Activated T-helper 1 cell treated with anti-CD3 and anti-CD28 coated beads, Interleukin-12 subunit alpha, Interleukin-12 subunit beta, Interleukin-2, Interleukin-4 antibody, amounts not matched to agents 30 ng/mL and 10 ng/mL and 1 ng/mL, durations not matched to agents 14 hours and 24 hours and 36 hours (primary cell): ENCODE measurements at regions not wholly inside any gene's neighbourhood (a gene's known extent, or its start where the extent isn't known, plus 50 kb on each side); places are given as distances from the start of the nearest gene placed in this dataset.
"Not testable (repeated sequence)": the region's sequence is repeated elsewhere in the genome, so short reads cannot be mapped to it uniquely, and the experiment has no call there.

Experiments
- DNase-seq: peaks from one replicate; pipeline ENCODE4 v3.0.0; 2021; ENCODE audit warnings: low spot score
- H3K27ac Mint-ChIP-seq: one replicate; pipeline ENCODE4 v1.8.0; 2021; ENCODE audit warnings: mild to moderate bottlenecking, mixed read lengths
- H3K27me3 Mint-ChIP-seq: one replicate; pipeline ENCODE4 v1.8.0; 2022; ENCODE audit warnings: mild to moderate bottlenecking, moderate library complexity, mixed read lengths; ENCODE audit not compliant: insufficient read depth
- H3K36me3 Mint-ChIP-seq: one replicate; pipeline ENCODE4 v1.8.0; 2021; ENCODE audit warnings: low read depth, mixed read lengths
- H3K4me1 Mint-ChIP-seq: one replicate; pipeline ENCODE4 v1.8.0; 2021; ENCODE audit warnings: low read depth, mixed read lengths
- H3K4me3 Mint-ChIP-seq: one replicate; pipeline ENCODE4 v1.8.0; 2021; ENCODE audit warnings: mild to moderate bottlenecking, moderate library complexity, mixed read lengths
- H3K9me3 Mint-ChIP-seq: one replicate; pipeline ENCODE4 v1.8.0; 2021; ENCODE audit warnings: mixed read lengths
- intact Hi-C: fragments of 100-400 bp; cut with micrococcal nuclease; formaldehyde crosslinking; loops from one replicate; pipeline ENCODE4 v1.15.1; 2024

DNA sequence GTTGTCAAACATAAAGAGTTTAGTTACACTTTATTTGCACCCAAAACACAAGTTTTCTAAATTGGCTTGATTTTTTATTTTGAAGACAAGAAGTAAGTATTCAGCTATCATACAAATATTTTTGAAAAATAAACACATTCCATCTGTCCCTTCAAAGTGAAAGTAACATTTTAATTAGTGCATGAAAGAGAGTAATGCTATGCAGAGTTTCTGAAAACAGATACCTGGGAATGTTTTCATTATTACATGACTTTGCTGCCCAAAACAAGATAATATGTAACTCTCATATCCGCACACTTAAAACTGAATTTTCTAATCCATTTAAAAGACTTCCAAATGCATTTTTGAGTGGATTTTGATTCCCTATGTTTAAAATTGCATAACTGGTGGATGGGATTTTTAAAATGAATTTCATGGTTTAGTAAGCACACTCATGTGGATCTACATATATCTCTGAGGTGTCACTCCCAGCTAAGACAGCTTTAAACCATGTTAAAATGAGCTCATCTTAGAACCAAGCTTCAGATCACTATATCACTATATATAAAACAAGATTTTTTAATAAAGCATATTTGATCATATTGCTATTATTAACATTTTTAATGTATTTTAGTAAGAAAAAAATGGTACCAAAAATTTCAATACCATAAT lies 127.5 kb downstream of the ATPSCKMT start:
- Mint-ChIP-seq H3K36me3 (no peaks in the 10 kb centered on the region), H3K27me3 (no peaks in the 10 kb centered on the region), H3K27ac (no peak overlapping the region), H3K9me3 (no peaks in the 10 kb centered on the region), H3K4me1 (no peaks in the 10 kb centered on the region), H3K4me3 (no peak overlapping the region)
- intact Hi-C loops, result no loop called here
- no peak for DNase-seq

GRCh38 chr5:10120934-10121333 lies 128.8 kb downstream of the ATPSCKMT start:
- Mint-ChIP-seq H3K4me1 (no peaks in the 10 kb centered on the region), H3K27me3 (no peaks in the 10 kb centered on the region), H3K36me3 (no peaks in the 10 kb centered on the region), H3K27ac (no peak overlapping the region), H3K4me3 (no peak overlapping the region), H3K9me3 (no peaks in the 10 kb centered on the region)
- intact Hi-C loops, result no loop called here
- no peak for DNase-seq

DNA sequence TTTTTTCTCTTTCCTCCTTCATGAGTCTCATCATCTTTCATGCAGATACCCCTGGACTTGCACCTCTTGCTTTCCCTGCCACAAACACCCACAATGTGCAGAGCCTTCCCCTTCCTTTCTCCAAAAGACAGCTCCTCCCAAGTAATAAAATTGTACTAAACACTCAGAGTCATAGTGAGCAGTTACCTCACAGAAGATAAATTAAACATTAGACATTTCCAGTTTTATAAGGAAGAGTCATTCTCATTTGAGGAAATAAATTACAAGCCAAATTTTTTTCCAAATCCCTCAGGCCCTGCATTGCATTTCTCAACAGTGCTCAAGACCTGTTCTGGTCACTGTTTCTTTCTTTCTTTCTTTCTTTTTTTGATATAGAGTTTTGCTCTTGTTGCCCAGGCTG lies 131.5 kb downstream of the ATPSCKMT start:
- H3K36me3 Mint-ChIP-seq, result no peaks in the 10 kb centered on the region
- no peak overlapping the region for H3K27ac Mint-ChIP-seq
- DNase-seq, result no peak
- H3K4me1 Mint-ChIP-seq, result no peaks in the 10 kb centered on the region
- intact Hi-C loops, result no loop called here
- no peak overlapping the region for H3K4me3 Mint-ChIP-seq
- no peaks in the 10 kb centered on the region for H3K9me3 Mint-ChIP-seq
- no peaks in the 10 kb centered on the region for H3K27me3 Mint-ChIP-seq

GRCh38 chr5:10116594-10116993 lies 133.1 kb downstream of the ATPSCKMT start:
- Mint-ChIP-seq H3K4me3 (no peak overlapping the region), H3K27me3 (no peaks in the 10 kb centered on the region), H3K9me3 (no peaks in the 10 kb centered on the region), H3K36me3 (no peaks in the 10 kb centered on the region), H3K4me1 (no peaks in the 10 kb centered on the region), H3K27ac (no peak overlapping the region)
- DNase-seq, result no peak
- intact Hi-C loops, result no loop called here

- H3K36me3 Mint-ChIP-seq, result no peaks in the 10 kb centered on the region
- H3K4me3 Mint-ChIP-seq, result no peak overlapping the region
- no peak overlapping the region for H3K27ac Mint-ChIP-seq
- no peaks in the 10 kb centered on the region for H3K9me3 Mint-ChIP-seq
- DNase-seq, result no peak
- no peaks in the 10 kb centered on the region for H3K27me3 Mint-ChIP-seq
- intact Hi-C loops, result no loop called here
- H3K4me1 Mint-ChIP-seq, result no peaks in the 10 kb centered on the region
Measured at GRCh38 chr5:10115669-10116068, 134.0 kb downstream of the ATPSCKMT start.

GRCh38 chr5:10111571-10111970 lies 138.1 kb downstream of the ATPSCKMT start:
- Mint-ChIP-seq H3K9me3 (no peaks in the 10 kb centered on the region), H3K27me3 (no peaks in the 10 kb centered on the region), H3K4me1 (no peaks in the 10 kb centered on the region), H3K27ac (no peak overlapping the region), H3K4me3 (no peak overlapping the region), H3K36me3 (no peaks in the 10 kb centered on the region)
- no peak for DNase-seq
- intact Hi-C loops, result no loop called here

- DNase-seq, result no peak
- no peak overlapping the region for H3K27ac Mint-ChIP-seq
- H3K36me3 Mint-ChIP-seq, result no peaks in the 10 kb centered on the region
- no peaks in the 10 kb centered on the region for H3K4me1 Mint-ChIP-seq
- intact Hi-C loops, result no loop called here
- H3K9me3 Mint-ChIP-seq, result no peaks in the 10 kb centered on the region
- no peak overlapping the region for H3K4me3 Mint-ChIP-seq
- no peaks in the 10 kb centered on the region for H3K27me3 Mint-ChIP-seq
Measured at GRCh38 chr5:10110228-10110627, 139.5 kb downstream of the ATPSCKMT start.

DNA sequence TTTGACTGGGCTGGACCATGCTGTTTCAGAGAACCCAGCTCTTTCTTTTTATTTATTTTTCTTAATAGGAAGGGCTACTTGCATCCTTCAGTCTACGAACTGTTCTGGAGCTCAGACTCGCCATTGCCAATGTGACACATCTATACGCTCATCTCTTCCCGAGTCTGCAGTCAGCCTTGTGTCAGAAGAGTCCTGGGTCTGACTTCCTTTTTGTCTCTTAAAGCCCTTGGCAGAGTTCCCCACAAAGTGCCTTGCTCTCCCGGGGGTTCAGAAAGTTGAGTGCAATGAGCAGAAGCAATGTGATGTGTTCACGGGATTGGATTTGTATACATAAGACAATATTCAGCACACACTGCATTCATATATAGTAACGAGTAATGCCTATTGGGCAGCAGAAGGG lies 140.4 kb downstream of the ATPSCKMT start:
- intact Hi-C loops, result no loop called here
- Mint-ChIP-seq H3K27ac (no peak overlapping the region), H3K27me3 (no peaks in the 10 kb centered on the region), H3K4me1 (no peaks in the 10 kb centered on the region), H3K36me3 (no peaks in the 10 kb centered on the region), H3K4me3 (no peak overlapping the region), H3K9me3 (no peaks in the 10 kb centered on the region)
- no peak for DNase-seq

GRCh38 chr5:10106806-10107205 lies 142.9 kb downstream of the ATPSCKMT start:
- H3K36me3 Mint-ChIP-seq, result no peaks in the 10 kb centered on the region
- intact Hi-C loops, result no loop called here
- no peak for DNase-seq

GRCh38 chr5:10106285-10106684 lies 143.4 kb downstream of the ATPSCKMT start:
- no peak overlapping the region for H3K27ac Mint-ChIP-seq

More at GRCh38 chr5:10106806-10107205, 142.9 kb downstream of the ATPSCKMT start:
- H3K4me1 Mint-ChIP-seq, result no peaks in the 10 kb centered on the region
- no peak overlapping the region for H3K27ac Mint-ChIP-seq
- no peak overlapping the region for H3K4me3 Mint-ChIP-seq
- H3K9me3 Mint-ChIP-seq, result no peaks in the 10 kb centered on the region
- H3K27me3 Mint-ChIP-seq, result no peaks in the 10 kb centered on the region

DNA sequence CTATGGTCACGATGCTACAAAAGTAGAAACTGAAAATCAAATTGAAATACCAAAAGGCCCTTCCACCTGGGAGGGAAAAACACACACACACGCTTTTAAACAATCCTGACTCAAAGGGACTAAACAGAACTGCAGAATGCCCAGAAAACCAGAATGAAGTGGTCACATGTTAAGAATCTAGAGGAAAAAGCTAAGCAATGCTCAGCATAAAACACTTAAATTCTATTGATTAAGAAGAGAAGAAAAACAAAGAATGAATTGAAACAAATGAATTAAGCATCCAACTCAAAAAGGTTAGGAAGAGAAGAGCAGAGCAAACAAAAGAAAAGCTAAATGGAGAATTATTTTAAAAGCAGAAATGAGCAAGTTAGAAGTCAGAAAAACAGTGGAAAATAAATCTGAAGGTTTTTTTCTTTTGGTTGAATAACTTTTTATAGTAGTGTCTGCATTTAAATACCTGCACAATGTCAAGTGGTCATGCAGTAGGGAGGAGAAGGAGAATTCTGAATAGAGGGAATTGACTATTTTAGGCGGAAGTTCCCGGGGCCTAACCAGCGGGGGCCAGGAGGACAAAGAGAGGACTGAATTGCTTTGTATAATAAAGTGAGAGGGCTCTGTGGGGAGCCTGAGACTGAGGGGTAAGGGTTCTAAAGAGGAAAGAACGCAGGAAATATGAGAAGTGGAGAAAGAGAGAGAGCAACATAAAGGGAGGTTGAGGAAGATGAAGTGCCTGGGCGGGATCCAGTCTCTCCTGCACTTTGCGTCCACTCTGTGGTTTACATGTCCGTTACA lies 146.8 kb downstream of the ATPSCKMT start:
- Mint-ChIP-seq H3K36me3 (no peaks in the 10 kb centered on the region), H3K9me3 (peaks cover 18% of the 10 kb centered on the region), H3K27me3 (no peaks in the 10 kb centered on the region), H3K27ac (no peak overlapping the region), H3K4me1 (no peaks in the 10 kb centered on the region), H3K4me3 (no peak overlapping the region)
- DNase-seq, result no peak
- intact Hi-C loops, result no loop called here

More at GRCh38 chr5:10106285-10106684, 143.4 kb downstream of the ATPSCKMT start:
- Mint-ChIP-seq H3K4me3 (no peak overlapping the region), H3K27me3 (no peaks in the 10 kb centered on the region), H3K9me3 (no peaks in the 10 kb centered on the region), H3K36me3 (no peaks in the 10 kb centered on the region), H3K4me1 (no peaks in the 10 kb centered on the region)
- intact Hi-C loops, result no loop called here
- DNase-seq, result no peak

DNA sequence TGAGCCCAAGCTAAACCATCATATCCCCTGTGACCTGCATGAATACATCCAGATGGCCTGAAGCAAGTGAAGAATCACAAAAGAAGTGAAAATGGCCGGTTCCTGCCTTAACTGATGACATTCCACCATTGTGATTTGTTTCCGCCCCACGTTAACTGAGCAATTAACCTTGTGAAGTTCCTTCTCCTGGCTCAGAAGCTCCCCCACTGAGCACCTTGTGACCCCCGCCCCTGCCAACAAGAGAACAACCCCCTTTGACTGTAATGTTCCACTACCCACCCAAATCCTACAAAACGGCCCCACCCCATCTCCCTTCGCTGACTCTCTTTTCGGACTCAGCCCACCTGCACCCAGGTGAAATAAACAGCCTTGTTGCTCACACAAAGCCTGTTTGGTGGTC lies 147.5 kb downstream of the ATPSCKMT start:
- H3K27ac Mint-ChIP-seq, H3K36me3 Mint-ChIP-seq, H3K4me1 Mint-ChIP-seq, H3K27me3 Mint-ChIP-seq, DNase-seq, H3K4me3 Mint-ChIP-seq, intact Hi-C loops: not testable (repeated sequence)
- peaks cover 18% of the 10 kb centered on the region for H3K9me3 Mint-ChIP-seq

- intact Hi-C loops, result no loop called here
- Mint-ChIP-seq H3K36me3 (no peaks in the 10 kb centered on the region), H3K9me3 (peaks cover 18% of the 10 kb centered on the region), H3K4me3 (no peak overlapping the region), H3K4me1 (no peaks in the 10 kb centered on the region), H3K27ac (no peak overlapping the region), H3K27me3 (no peaks in the 10 kb centered on the region)
- DNase-seq, result no peak
Measured at GRCh38 chr5:10099548-10099947, 150.1 kb downstream of the ATPSCKMT start.
